ENCODE measurements at regions not wholly inside any gene's neighbourhood (a gene's known extent, or its start where the extent isn't known, plus 50 kb on each side); places are given as distances from the start of the nearest gene placed in this dataset.

- TF ChIP-seq CTCF (conservative IDR thresholded peaks at IDR 0.05; ENCODE audit: low read depth, low read length) (no peak), EZH2 (IDR thresholded peaks at IDR 0.05; ENCODE audit: low read length, unreplicated experiment) (no peak), EZH2phosphoT487 (IDR thresholded peaks at IDR 0.05; ENCODE audit: borderline replicate concordance, low read length) (no peak)
Measured at GRCh38 chrX:150038315-150038714, 100.0 kb upstream of the EOLA2 start.

All from PC-3 (cell line).